CD4-positive, CD25-positive, alpha-beta regulatory T cell (primary cell): ENCODE measurements at regions not wholly inside any gene's neighbourhood (a gene's known extent, or its start where the extent isn't known, plus 50 kb on each side); places are given as distances from the start of the nearest gene placed in this dataset.

Experiments used
- ATAC-seq, 2 donors: fragments of 150-1000 bp; cut with Tn5 transposase; one replicate each; pipeline ENCODE4 v1.10.0; 2021; ENCODE audit warnings: low read depth in 2 of 2, moderate number of reproducible peaks in 2 of 2, moderate library complexity in 1 of 2
- DNase-seq, 3 donors: peaks; one replicate each; pipeline versions ENCODE4 v3.0.0 to v3.0.0-alpha.2; 2012 to 2022; ENCODE audit warnings: mixed read lengths in 1 of 3
- H3K27ac ChIP-seq: one replicate; pipeline ENCODE4 v1.7.0; 2013; ENCODE audit warnings: mild to moderate bottlenecking, low read length; ENCODE audit not compliant: insufficient read depth, poor library complexity, severe bottlenecking
- H3K27me3 ChIP-seq: one replicate; pipeline ENCODE4 v1.7.0; 2013; ENCODE audit warnings: low read length; ENCODE audit not compliant: control insufficient read depth, insufficient read depth
- H3K36me3 ChIP-seq: one replicate; pipeline ENCODE4 v1.7.0; 2013; ENCODE audit warnings: mild to moderate bottlenecking, low read length, moderate library complexity; ENCODE audit not compliant: control insufficient read depth, insufficient read depth
- H3K4me1 ChIP-seq: 2 replicates; pipeline ENCODE4 v1.7.0; 2013; ENCODE audit warnings: mild to moderate bottlenecking, low read length; ENCODE audit not compliant: insufficient read depth, control insufficient read depth, poor library complexity, severe bottlenecking
- H3K4me3 ChIP-seq: one replicate; pipeline ENCODE4 v1.7.0; 2013; ENCODE audit warnings: low read depth, mild to moderate bottlenecking, low read length, moderate library complexity
- H3K9me3 ChIP-seq, 2 experiments: 1 replicate in 1 of 2; 2 replicates in 1 of 2; pipeline ENCODE4 v1.7.0; 2013; ENCODE audit warnings: low read length in 2 of 2, mild to moderate bottlenecking in 1 of 2, moderate library complexity in 1 of 2; ENCODE audit not compliant: control insufficient read depth in 2 of 2
- H3K27ac Mint-ChIP-seq, 3 donors: one replicate each; pipeline ENCODE4 v1.8.0; 2020 to 2022; ENCODE audit warnings: mild to moderate bottlenecking in 3 of 3, mixed read lengths in 3 of 3, moderate library complexity in 2 of 3
- H3K27me3 Mint-ChIP-seq: one replicate; pipeline ENCODE4 v1.8.0; 2022; ENCODE audit warnings: mild to moderate bottlenecking, mixed read lengths
- H3K36me3 Mint-ChIP-seq: one replicate; pipeline ENCODE4 v1.8.0; 2020; ENCODE audit warnings: mixed read lengths
- H3K4me1 Mint-ChIP-seq, 4 donors: one replicate each; pipeline ENCODE4 v1.8.0; 2020 to 2022; ENCODE audit warnings: mixed read lengths in 4 of 4, mild to moderate bottlenecking in 1 of 4
- H3K4me3 Mint-ChIP-seq, 4 donors: one replicate each; pipeline ENCODE4 v1.8.0; 2020 to 2022; ENCODE audit warnings: mild to moderate bottlenecking in 4 of 4, mixed read lengths in 4 of 4, moderate library complexity in 3 of 4
- H3K9me3 Mint-ChIP-seq, 7 donors: one replicate each; pipeline ENCODE4 v1.8.0; 2020 to 2022; ENCODE audit warnings: mixed read lengths in 7 of 7, mild to moderate bottlenecking in 3 of 7, moderate library complexity in 2 of 7

DNA sequence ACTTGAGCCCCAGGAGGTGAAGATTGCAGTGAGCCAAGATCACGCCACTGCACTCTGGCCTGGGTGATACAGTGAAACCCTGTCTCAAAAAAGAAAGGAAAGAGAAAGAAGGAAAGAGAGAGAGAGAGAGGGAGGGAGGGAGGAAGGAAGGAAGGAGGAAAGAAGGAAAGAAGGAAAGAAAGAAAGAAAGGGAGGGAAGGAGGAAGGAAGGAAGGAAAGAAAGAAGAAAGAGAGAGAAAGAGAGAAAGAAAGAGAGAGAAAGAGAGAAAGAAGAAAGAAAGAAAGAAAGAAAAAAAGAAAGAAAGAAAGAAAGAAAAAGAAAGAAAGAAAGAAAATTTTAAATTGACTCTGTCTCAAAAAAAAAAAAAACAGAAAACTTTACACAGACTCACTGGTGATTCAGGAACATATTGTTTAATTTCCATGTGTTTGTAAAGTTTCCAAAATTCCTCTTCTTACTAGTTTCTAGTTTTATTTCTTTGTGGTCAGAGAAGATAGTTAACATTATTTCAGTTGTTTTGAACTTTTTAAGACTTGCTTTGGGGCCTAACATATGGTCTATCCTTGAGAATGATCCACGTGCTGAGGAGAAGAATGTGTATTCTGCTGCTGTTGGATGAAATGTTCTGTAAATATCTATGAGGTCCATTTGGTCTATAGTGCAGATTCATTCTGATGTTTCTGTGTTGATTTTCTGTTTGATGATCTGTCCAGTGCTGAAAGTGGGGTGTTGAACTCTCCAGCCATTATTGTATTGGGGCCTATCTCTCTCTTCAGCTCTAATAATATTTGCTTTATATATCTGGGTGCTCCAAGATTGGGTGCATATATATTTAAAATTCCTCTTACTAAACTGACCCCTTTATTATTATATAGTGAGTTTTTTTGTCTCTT lies 204.4 kb upstream of the SERP2 start:
- Histone ChIP-seq H3K4me3 (no peak overlapping the region), H3K27me3 (peaks cover 1% of the 10 kb centered on the region), H3K9me3 (no peaks in the 10 kb centered on the region), H3K27ac (no peak overlapping the region), H3K4me1 (no peaks in the 10 kb centered on the region), H3K36me3 (no peaks in the 10 kb centered on the region)
- no peak overlapping the region for H3K4me3 Mint-ChIP-seq
- no peak overlapping the region for H3K27ac Mint-ChIP-seq
- DNase-seq (no peak), ATAC-seq (no peak)
- H3K27me3 Mint-ChIP-seq, result peaks cover 23% of the 10 kb centered on the region
- H3K36me3 Mint-ChIP-seq, result no peaks in the 10 kb centered on the region
- H3K9me3 Mint-ChIP-seq, result peaks cover 0 to 3% (median 0%) of the 10 kb centered on the region in 7 donors
- H3K4me1 Mint-ChIP-seq, result peaks cover 0 to 5% (median 0%) of the 10 kb centered on the region in 4 donors

DNA sequence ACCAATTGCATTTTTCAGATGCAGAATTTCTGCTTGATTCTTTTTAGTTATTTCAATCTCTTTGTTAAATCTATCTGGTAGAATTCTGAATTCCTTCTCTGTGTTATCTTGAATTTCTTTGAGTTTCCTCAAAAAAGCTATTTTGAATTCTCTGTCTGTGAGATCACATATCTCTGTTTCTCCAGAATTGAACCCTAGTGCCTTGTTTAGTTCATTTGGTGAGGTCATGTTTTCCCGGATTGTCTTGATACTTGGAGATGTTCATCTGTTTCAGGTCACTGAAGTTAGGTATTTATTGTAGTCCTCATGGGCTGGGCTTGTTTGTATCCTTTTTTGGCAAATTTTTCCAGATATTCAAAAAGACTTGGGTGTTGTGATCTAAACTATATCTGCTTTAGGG lies 202.9 kb upstream of the SERP2 start:
- Histone ChIP-seq H3K4me3 (no peak overlapping the region), H3K27ac (no peak overlapping the region), H3K36me3 (no peaks in the 10 kb centered on the region), H3K9me3 (no peaks in the 10 kb centered on the region), H3K27me3 (peaks cover 1% of the 10 kb centered on the region), H3K4me1 (no peaks in the 10 kb centered on the region)
- Mint-ChIP-seq H3K27ac (peak overlapping the region in 1 of 3 donors; percentile 32), H3K9me3 (peaks cover 0 to 3% (median 0%) of the 10 kb centered on the region in 7 donors), H3K4me1 (peaks cover 0 to 5% (median 0%) of the 10 kb centered on the region in 4 donors), H3K27me3 (peaks cover 23% of the 10 kb centered on the region), H3K36me3 (no peaks in the 10 kb centered on the region), H3K4me3 (no peak overlapping the region)
- ATAC-seq (no peak), DNase-seq (no peak)

GRCh38 chr13:44171156-44171555 lies 202.5 kb upstream of the SERP2 start:
- peaks cover 23% of the 10 kb centered on the region for H3K27me3 Mint-ChIP-seq
- peaks cover 0 to 5% (median 0%) of the 10 kb centered on the region in 4 donors for H3K4me1 Mint-ChIP-seq
- no peak for DNase-seq
- Histone ChIP-seq H3K4me1 (no peaks in the 10 kb centered on the region), H3K36me3 (no peaks in the 10 kb centered on the region), H3K4me3 (no peak overlapping the region), H3K9me3 (no peaks in the 10 kb centered on the region), H3K27ac (no peak overlapping the region), H3K27me3 (peaks cover 1% of the 10 kb centered on the region)
- H3K4me3 Mint-ChIP-seq, result no peak overlapping the region
- H3K9me3 Mint-ChIP-seq, result peaks cover 0 to 3% (median 0%) of the 10 kb centered on the region in 7 donors
- H3K36me3 Mint-ChIP-seq, result no peaks in the 10 kb centered on the region
- no peak overlapping the region for H3K27ac Mint-ChIP-seq
- ATAC-seq, result no peak

DNA sequence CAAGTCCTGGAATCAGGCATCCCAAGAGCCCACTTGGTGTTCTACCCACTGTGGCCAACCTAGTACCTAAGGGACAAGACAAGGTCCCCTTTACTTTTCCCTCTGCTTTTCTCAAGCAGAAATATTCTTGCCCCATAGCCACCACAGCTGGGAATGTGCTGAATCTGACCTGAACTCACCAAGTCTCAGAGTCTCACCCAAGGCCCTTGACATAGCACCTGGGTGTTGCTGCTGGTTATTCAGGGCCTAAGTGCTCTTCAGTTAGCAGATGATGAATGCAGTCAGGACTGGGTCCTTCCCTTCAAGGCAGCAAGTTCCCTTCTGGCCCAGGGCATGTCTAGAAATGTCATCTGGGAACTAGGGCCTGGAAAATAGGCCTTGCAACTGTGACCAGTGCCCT lies 201.8 kb upstream of the SERP2 start:
- no peak overlapping the region for H3K27ac Mint-ChIP-seq
- Histone ChIP-seq H3K27me3 (peaks cover 1% of the 10 kb centered on the region), H3K36me3 (no peaks in the 10 kb centered on the region), H3K9me3 (no peaks in the 10 kb centered on the region), H3K4me1 (no peaks in the 10 kb centered on the region), H3K27ac (no peak overlapping the region), H3K4me3 (no peak overlapping the region)
- DNase-seq, result no peak
- no peaks in the 10 kb centered on the region for H3K36me3 Mint-ChIP-seq
- no peak overlapping the region for H3K4me3 Mint-ChIP-seq
- H3K27me3 Mint-ChIP-seq, result peaks cover 19% of the 10 kb centered on the region
- no peak for ATAC-seq
- H3K4me1 Mint-ChIP-seq, result peaks cover 0 to 5% (median 0%) of the 10 kb centered on the region in 4 donors
- H3K9me3 Mint-ChIP-seq, result peaks cover 0 to 2% (median 0%) of the 10 kb centered on the region in 7 donors

DNA sequence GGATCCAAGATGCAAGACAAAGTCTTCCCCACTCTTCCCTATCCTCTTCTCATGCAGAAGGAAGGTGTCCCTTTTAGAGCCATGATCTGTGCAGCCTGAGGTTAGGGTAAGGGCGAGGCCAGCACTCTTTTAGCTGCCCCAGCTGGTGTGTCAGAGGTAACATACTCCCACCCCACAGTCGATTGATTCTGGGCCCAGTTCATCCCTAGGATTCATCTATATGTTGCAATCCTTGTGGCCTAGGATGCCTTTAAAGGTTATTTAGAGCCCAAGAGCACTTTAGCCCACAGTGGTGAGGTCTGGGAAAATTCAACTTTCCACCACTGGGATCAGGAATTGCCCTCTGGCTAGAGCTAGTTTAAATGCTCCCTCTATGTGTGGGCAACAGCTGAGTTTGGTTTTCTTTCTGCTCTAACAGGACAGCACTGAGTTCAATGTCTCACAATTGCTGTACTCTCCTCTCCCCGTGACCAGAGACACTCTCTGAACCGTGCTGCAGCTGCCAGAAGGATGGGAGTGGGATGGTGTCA lies 201.3 kb upstream of the SERP2 start:
- Histone ChIP-seq H3K27ac (no peak overlapping the region), H3K9me3 (no peaks in the 10 kb centered on the region), H3K4me1 (no peaks in the 10 kb centered on the region), H3K36me3 (no peaks in the 10 kb centered on the region), H3K27me3 (peaks cover 1% of the 10 kb centered on the region), H3K4me3 (no peak overlapping the region)
- peaks cover 0 to 5% (median 0%) of the 10 kb centered on the region in 4 donors for H3K4me1 Mint-ChIP-seq
- no peak overlapping the region for H3K27ac Mint-ChIP-seq
- peaks cover 0 to 2% (median 0%) of the 10 kb centered on the region in 7 donors for H3K9me3 Mint-ChIP-seq
- peaks cover 19% of the 10 kb centered on the region for H3K27me3 Mint-ChIP-seq
- ATAC-seq (no peak), DNase-seq (no peak)
- H3K36me3 Mint-ChIP-seq, result no peaks in the 10 kb centered on the region
- no peak overlapping the region for H3K4me3 Mint-ChIP-seq

DNA sequence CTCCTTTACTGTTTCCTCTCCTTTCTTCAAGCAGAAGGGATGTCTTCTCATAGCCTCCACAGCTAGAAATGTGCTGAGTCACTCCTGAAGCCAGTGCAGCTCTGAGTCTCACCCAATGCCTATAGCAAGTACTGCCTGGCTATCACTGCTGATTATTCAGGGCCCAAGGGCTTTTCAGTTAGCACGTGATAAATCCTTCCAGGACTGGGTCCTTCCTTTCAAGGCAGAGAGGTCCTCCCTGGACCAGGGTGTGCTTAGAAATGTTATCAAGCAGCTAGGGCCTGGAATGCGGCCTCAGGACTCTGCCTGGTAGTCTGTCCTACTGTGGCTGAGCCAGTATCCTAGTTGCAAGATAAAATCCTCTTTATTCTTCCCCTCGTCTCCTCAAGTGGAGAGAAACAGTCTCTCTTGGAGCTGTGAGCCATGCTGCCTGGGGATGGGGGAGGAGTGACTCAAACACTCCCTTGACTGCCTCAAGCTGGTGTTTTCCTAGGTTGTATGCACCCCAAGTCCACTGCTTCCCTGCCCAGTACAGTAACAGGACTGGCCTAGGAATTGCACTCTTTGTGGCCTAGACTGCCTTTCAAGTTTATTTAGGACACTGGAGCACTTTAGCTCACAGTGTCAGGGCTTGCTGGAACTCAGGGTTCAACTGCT lies 198.7 kb upstream of the SERP2 start:
- Mint-ChIP-seq H3K4me3 (no peak overlapping the region), H3K4me1 (peaks cover 0 to 5% (median 0%) of the 10 kb centered on the region in 4 donors), H3K9me3 (peaks cover 0 to 4% (median 0%) of the 10 kb centered on the region in 7 donors), H3K36me3 (no peaks in the 10 kb centered on the region), H3K27ac (peak overlapping the region in 1 of 3 donors; percentile 77), H3K27me3 (peaks cover 13% of the 10 kb centered on the region)
- peaks cover 1% of the 10 kb centered on the region for H3K27me3 ChIP-seq
- ATAC-seq, result no peak
- no peaks in the 10 kb centered on the region for H3K36me3 ChIP-seq
- DNase-seq, result peak in 1 of 3 donors; percentile 31
- no peak overlapping the region for H3K4me3 ChIP-seq
- H3K9me3 ChIP-seq, result no peaks in the 10 kb centered on the region
- H3K27ac ChIP-seq, result no peak overlapping the region
- H3K4me1 ChIP-seq, result no peaks in the 10 kb centered on the region

GRCh38 chr13:44176173-44176572 lies 197.5 kb upstream of the SERP2 start:
- Histone ChIP-seq H3K27me3 (peaks cover 1% of the 10 kb centered on the region), H3K4me1 (no peaks in the 10 kb centered on the region), H3K4me3 (no peak overlapping the region), H3K27ac (no peak overlapping the region), H3K36me3 (no peaks in the 10 kb centered on the region), H3K9me3 (no peaks in the 10 kb centered on the region)
- DNase-seq (no peak), ATAC-seq (no peak)
- no peak overlapping the region for H3K4me3 Mint-ChIP-seq
- H3K36me3 Mint-ChIP-seq, result no peaks in the 10 kb centered on the region
- H3K9me3 Mint-ChIP-seq, result peaks cover 0 to 4% (median 0%) of the 10 kb centered on the region in 7 donors
- no peak overlapping the region for H3K27ac Mint-ChIP-seq
- peaks cover 0 to 5% (median 0%) of the 10 kb centered on the region in 4 donors for H3K4me1 Mint-ChIP-seq
- H3K27me3 Mint-ChIP-seq, result peaks cover 5% of the 10 kb centered on the region
